GM12873 (cell line): ENCODE measurements at regions not wholly inside any gene's neighbourhood (a gene's known extent, or its start where the extent isn't known, plus 50 kb on each side); places are given as distances from the start of the nearest gene placed in this dataset.

Experiments
- CTCF ChIP-seq: IDR thresholded peaks from 2 replicates; pipeline ENCODE4 v1.5.1; 2012; ENCODE audit warnings: low read depth, mild to moderate bottlenecking, moderate library complexity, low read length, control low read depth; ENCODE audit not compliant: insufficient read depth; ENCODE audit errors: missing control alignments

GRCh38 chr13:32947411-32948276 lies 68.6 kb upstream of the KL start:
- no peak for TF ChIP-seq CTCF

GRCh38 chr13:32949820-32950219 lies 66.4 kb upstream of the KL start:
- TF ChIP-seq CTCF = no peak

- TF ChIP-seq CTCF = no peak
These were observed 64.6 kb upstream of the KL start for GRCh38 chr13:32951580-32951979.

- TF ChIP-seq CTCF = no peak
These were observed 60.2 kb upstream of the KL start for GRCh38 chr13:32955881-32956594.

- TF ChIP-seq CTCF = no peak
These were observed 59.7 kb upstream of the KL start for GRCh38 chr13:32956595-32956933.

- TF ChIP-seq CTCF = no peak
These were observed 55.6 kb upstream of the KL start for GRCh38 chr13:32960626-32961025.

GRCh38 chr13:32961724-32962123 lies 54.5 kb upstream of the KL start:
- no peak for TF ChIP-seq CTCF
